Right lobe of liver (tissue), 4 donors: ENCODE measurements at regions not wholly inside any gene's neighbourhood (a gene's known extent, or its start where the extent isn't known, plus 50 kb on each side); places are given as distances from the start of the nearest gene placed in this dataset.

ENCODE experiments used
- CTCF ChIP-seq, 4 donors: fragments of 200-600 bp in 3 of 4; fragments of 450-650 bp in 1 of 4; IDR thresholded peaks; one replicate each; pipeline versions ENCODE4 v1.5.1 to v1.8.0; 2016 to 2022; ENCODE audit warnings: antibody characterized with exemption in 4 of 4, mild to moderate bottlenecking in 2 of 4
- POLR2A ChIP-seq: fragments of 450-650 bp; IDR thresholded peaks from one replicate; pipeline ENCODE4 v1.6.1; 2017; ENCODE audit warnings: antibody characterized with exemption, mild to moderate bottlenecking
- donor health status: DM: no; HTN: no; CAD: no.
- donor health status: DM: no; HTN: no; CAD: no.
- donor health status: DM: no; HTN: yes; CAD: no.

GRCh38 chr6:16969699-16970655 is 131.9 kb upstream of the STMND1 start:
- TF ChIP-seq CTCF (IDR thresholded peaks at IDR 0.05) (no peak), POLR2A (no peak)
